Peyer's patch (tissue), 4 donors: ENCODE measurements at regions not wholly inside any gene's neighbourhood (a gene's known extent, or its start where the extent isn't known, plus 50 kb on each side); places are given as distances from the start of the nearest gene placed in this dataset.

Experiments used
- DNase-seq, 3 donors: peaks; one replicate each; pipeline ENCODE4 v3.0.0-alpha.2; 2017 to 2019
- H3K27ac ChIP-seq, 4 donors: fragments of 200-600 bp; sonication (generic); one replicate each; pipeline ENCODE4 v1.5.1; 2016 to 2019
- H3K27me3 ChIP-seq, 2 donors: fragments of 200-600 bp; sonication (generic); one replicate each; pipeline ENCODE4 v1.5.1; 2019
- H3K36me3 ChIP-seq, 3 donors: fragments of 200-600 bp; sonication (generic); one replicate each; pipeline ENCODE4 v1.5.1; 2016 to 2019
- H3K4me1 ChIP-seq, 4 donors: fragments of 200-600 bp; sonication (generic); one replicate each; pipeline ENCODE4 v1.5.1; 2016 to 2019
- H3K4me3 ChIP-seq, 4 donors: fragments of 200-600 bp; sonication (generic); 1 replicate in 3 of 4; 2 replicates in 1 of 4; pipeline ENCODE4 v1.5.1; 2016 to 2019; ENCODE audit warnings: mild to moderate bottlenecking in 1 of 4
- H3K9me3 ChIP-seq, 4 donors: fragments of 200-600 bp; sonication (generic); one replicate each; pipeline ENCODE4 v1.5.1; 2016 to 2019; ENCODE audit warnings: mild to moderate bottlenecking in 1 of 4
- POLR2A ChIP-seq, 2 donors: fragments of 450-650 bp; IDR thresholded peaks; one replicate each; pipeline ENCODE4 v1.5.1; 2017; ENCODE audit warnings: antibody characterized with exemption in 2 of 2, mild to moderate bottlenecking in 2 of 2, moderate library complexity in 2 of 2
- TF ChIP-seq, protein P1 (sequence below), 6 experiments: fragments of 450-650 bp in 4 of 6; fragments of 200-600 bp in 2 of 6; sonication (generic) in 1 of 6; IDR thresholded peaks; one replicate each; pipeline ENCODE4 v1.5.1; 2017 to 2019; ENCODE audit warnings: antibody characterized with exemption in 6 of 6, mild to moderate bottlenecking in 3 of 6, moderate library complexity in 1 of 6

DNA sequence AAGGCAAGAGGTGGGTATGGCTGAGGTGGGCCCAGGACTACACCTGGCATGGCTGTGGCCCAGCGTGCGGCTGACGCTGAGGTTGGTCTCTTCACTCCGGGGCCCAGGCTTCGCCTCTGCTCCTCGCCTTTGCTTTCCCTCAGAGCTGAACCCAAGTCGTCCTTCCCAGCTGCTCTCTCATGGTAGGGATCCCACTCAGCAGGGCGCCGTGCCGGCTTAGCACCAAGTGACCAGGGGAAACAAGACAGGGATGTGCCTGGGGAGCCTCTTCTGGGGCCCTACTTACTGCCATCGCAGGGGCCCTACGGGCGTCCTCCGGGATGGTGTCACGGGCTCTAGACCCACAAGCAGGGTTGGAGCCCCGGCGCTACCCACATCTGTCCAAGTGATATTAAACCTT lies 138.1 kb upstream of the ALKAL2 start:
- Histone ChIP-seq H3K4me3 (no peak overlapping the region), H3K9me3 (no peaks in the 10 kb centered on the region), H3K36me3 (no peaks in the 10 kb centered on the region), H3K27ac (no peak overlapping the region), H3K27me3 (no peaks in the 10 kb centered on the region), H3K4me1 (no peaks in the 10 kb centered on the region)
- TF ChIP-seq POLR2A (IDR thresholded peaks at IDR 0.05): no peak
- TF ChIP-seq, protein P1, sequence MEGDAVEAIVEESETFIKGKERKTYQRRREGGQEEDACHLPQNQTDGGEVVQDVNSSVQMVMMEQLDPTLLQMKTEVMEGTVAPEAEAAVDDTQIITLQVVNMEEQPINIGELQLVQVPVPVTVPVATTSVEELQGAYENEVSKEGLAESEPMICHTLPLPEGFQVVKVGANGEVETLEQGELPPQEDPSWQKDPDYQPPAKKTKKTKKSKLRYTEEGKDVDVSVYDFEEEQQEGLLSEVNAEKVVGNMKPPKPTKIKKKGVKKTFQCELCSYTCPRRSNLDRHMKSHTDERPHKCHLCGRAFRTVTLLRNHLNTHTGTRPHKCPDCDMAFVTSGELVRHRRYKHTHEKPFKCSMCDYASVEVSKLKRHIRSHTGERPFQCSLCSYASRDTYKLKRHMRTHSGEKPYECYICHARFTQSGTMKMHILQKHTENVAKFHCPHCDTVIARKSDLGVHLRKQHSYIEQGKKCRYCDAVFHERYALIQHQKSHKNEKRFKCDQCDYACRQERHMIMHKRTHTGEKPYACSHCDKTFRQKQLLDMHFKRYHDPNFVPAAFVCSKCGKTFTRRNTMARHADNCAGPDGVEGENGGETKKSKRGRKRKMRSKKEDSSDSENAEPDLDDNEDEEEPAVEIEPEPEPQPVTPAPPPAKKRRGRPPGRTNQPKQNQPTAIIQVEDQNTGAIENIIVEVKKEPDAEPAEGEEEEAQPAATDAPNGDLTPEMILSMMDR (IDR thresholded peaks at IDR 0.05): no peak
- DNase-seq: no peak

DNA sequence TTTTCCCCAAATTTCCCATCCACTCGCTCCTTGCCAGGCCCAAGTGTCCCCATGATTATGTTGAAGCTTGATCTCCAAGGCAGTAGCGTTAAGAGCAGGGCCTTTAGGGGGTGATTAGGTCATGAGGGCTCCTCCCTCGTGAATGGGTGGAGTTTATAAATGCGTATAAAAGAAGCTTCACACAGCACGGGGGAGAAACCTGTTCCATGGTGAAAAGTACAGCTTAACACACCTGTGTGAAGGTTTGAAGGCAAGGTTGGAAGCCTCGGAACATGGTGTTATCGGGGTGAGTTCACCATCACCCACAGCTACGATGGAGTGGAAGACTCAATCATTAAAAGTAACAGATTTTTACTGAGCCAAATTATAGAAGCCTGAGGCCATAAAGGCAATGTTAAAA lies 137.4 kb upstream of the ALKAL2 start:
- Histone ChIP-seq H3K4me1 (no peaks in the 10 kb centered on the region), H3K36me3 (no peaks in the 10 kb centered on the region), H3K4me3 (no peak overlapping the region), H3K27ac (no peak overlapping the region), H3K9me3 (no peaks in the 10 kb centered on the region), H3K27me3 (no peaks in the 10 kb centered on the region)
- DNase-seq: no peak
- TF ChIP-seq, protein P1 (IDR thresholded peaks at IDR 0.05): no peak
- no peak for TF ChIP-seq POLR2A (IDR thresholded peaks at IDR 0.05)

DNA sequence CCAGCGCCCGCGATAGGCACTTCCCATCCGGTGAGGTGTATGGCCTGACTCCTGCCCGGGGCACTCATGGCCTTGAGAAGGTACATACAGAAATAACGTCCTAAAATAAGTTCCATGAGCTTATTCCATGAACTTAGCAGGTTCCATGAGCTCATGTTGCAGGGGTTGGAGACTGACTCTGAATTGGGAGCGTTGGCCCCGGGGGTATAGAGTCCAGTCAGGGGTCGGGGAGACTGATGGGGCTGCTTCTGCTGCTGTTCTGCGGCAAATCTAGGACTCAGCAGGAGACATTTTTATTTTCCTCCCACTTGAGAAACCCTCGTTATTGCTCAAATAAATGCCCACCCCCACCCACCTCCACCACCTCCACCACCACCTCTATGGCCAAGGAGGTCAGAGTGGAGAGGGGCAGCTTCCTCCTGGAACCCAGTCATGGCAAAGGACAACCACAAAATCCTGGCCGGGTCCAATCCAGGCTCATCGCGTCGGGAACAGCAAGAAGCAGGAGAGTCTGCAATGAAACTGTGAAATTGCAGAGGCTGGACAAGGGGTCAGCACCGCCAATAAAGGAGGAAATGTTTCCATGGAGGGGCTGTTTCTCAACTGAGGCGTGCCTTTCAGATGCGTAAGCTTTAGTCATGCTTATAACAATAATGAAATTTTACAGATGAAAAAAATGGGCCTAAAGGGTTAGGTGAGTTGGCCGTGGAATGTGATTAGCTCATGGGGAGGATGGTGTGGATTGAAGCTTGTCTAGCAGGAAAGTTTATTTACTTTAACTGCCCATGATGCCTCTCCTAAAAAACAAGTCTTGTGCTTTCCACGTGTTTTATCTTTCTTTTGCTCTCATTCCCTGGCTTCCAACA lies 136.6 kb upstream of the ALKAL2 start:
- no peaks in the 10 kb centered on the region for H3K27me3 ChIP-seq
- H3K27ac ChIP-seq: no peak overlapping the region
- H3K4me1 ChIP-seq: no peaks in the 10 kb centered on the region
- no peak for TF ChIP-seq POLR2A (IDR thresholded peaks at IDR 0.05)
- TF ChIP-seq, protein P1 (IDR thresholded peaks at IDR 0.05): no peak
- no peaks in the 10 kb centered on the region for H3K9me3 ChIP-seq
- no peak for DNase-seq
- no peaks in the 10 kb centered on the region for H3K36me3 ChIP-seq
- H3K4me3 ChIP-seq: no peak overlapping the region

DNA sequence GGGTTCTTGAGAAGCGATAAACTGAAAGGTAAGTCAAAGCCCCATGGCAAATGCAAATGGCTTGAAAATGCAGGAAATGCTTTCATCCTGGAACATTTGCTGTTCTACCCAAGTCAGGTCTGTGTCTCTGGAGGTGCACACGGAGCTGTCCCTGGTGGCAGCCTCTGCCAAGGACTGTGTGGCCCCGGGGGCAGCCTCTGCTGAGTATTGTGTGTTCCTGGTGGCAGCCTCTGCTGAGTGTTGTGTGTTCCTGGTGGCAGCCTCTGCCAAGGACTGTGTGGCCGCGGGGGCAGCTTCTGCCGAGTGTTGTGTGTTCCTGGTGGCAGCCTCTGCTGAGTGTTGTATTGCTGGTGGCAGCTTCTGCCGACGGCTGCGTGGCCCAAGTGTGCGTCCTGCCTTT lies 135.6 kb upstream of the ALKAL2 start:
- no peak for DNase-seq
- Histone ChIP-seq H3K9me3 (no peaks in the 10 kb centered on the region), H3K36me3 (no peaks in the 10 kb centered on the region)

DNA sequence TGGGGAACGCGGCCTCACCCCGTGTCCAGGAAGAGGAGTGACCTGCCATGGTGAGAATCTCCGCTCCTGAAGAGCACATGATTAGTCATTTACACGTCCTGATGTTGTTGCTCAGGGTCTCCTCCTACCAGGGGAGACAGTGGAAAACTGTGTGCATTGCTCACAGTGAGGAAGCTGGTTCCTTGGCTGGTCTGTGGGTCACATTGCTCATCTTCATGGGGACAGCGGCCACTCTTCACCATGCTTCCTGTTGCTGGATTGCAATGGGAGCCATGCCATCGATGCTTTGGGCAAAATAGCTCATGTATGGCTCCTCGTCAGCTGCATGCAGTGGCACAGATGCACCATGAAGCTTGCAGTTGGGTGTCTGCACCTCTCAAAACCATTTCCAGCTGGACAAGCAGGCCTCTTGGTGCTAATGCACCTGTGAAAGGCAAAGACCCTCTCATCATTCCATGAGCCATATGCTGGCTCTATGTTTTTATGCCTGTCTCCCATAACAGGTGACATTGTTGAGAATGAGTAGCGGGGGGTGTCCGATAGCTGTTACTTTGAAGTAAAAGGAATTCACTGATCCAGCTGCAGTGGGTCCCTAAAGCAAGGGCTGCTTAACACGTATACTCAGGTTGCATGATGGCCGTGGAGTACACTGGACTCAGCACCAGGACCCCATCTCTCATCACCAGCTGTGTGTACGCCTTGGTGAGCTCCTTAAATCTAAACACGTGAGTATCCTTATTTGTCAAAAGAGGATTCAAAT lies 135.0 kb upstream of the ALKAL2 start:
- no peak for TF ChIP-seq POLR2A (IDR thresholded peaks at IDR 0.05)
- TF ChIP-seq, protein P1 (IDR thresholded peaks at IDR 0.05): no peak
- Histone ChIP-seq H3K9me3 (no peaks in the 10 kb centered on the region), H3K36me3 (no peaks in the 10 kb centered on the region), H3K4me1 (no peaks in the 10 kb centered on the region), H3K27ac (no peak overlapping the region), H3K4me3 (no peak overlapping the region), H3K27me3 (no peaks in the 10 kb centered on the region)
- no peak for DNase-seq

More for the DNA sequence above, 135.6 kb upstream of the ALKAL2 start:
- no peak for TF ChIP-seq POLR2A (IDR thresholded peaks at IDR 0.05)
- TF ChIP-seq, protein P1 (IDR thresholded peaks at IDR 0.05): no peak
- no peak overlapping the region for H3K4me3 ChIP-seq
- no peaks in the 10 kb centered on the region for H3K4me1 ChIP-seq
- H3K27ac ChIP-seq: no peak overlapping the region
- H3K27me3 ChIP-seq: no peaks in the 10 kb centered on the region
